B cell (primary cell): ENCODE measurements at regions not wholly inside any gene's neighbourhood (a gene's known extent, or its start where the extent isn't known, plus 50 kb on each side); places are given as distances from the start of the nearest gene placed in this dataset.

Experiments used
- ATAC-seq: fragments of 200-7000 bp; cut with Tn5 transposase; one replicate; pipeline ENCODE4 v1.10.0; 2021; ENCODE audit warnings: low read depth, mild to moderate bottlenecking, moderate number of reproducible peaks, moderate library complexity
- CTCF ChIA-PET: fragments of 350-600 bp; sonication (Branson Sonifier 250); formaldehyde crosslinking; loops from one replicate; lab custom pipeline; 2021; ENCODE audit warnings: antibody characterized with exemption, inconsistent platforms; lab: Charles Lee
- POLR2A ChIA-PET: fragments of 350-600 bp; sonication (Branson Sonifier 250); formaldehyde crosslinking; loops from one replicate; lab custom pipeline; 2021; ENCODE audit warnings: antibody characterized with exemption; lab: Charles Lee
- DNase-seq: peaks from one replicate; pipeline ENCODE4 v3.0.0; 2013
- H2AFZ ChIP-seq: 2 replicates; pipeline ENCODE4 v1.6.1; 2012; ENCODE audit warnings: mild to moderate bottlenecking, low read depth, low read length; ENCODE audit not compliant: insufficient read depth, poor library complexity, severe bottlenecking
- H3K27ac ChIP-seq, 2 donors: 1 replicate in 1 of 2; 2 replicates in 1 of 2; pipeline ENCODE4 v1.5.1; 2012 to 2013; ENCODE audit warnings: low read length in 2 of 2, mild to moderate bottlenecking in 2 of 2, moderate library complexity in 1 of 2
- H3K27me3 ChIP-seq, 4 experiments: fragments of 200-600 bp in 1 of 4; sonication (generic) in 1 of 4; replicated peaks in 1 of 4; 1 replicate in 2 of 4; 2 replicates in 2 of 4; pipeline versions ENCODE4 v1.6.1 to v1.7.0; 2013 to 2016; ENCODE audit warnings: low read length in 3 of 4, mild to moderate bottlenecking in 2 of 4, mixed read lengths in 1 of 4, moderate library complexity in 1 of 4; ENCODE audit not compliant: insufficient read depth in 4 of 4, control insufficient read depth in 3 of 4; ENCODE audit errors: control extremely low read depth in 1 of 4
- H3K36me3 ChIP-seq, 2 experiments: replicated peaks in 1 of 2; 1 replicate in 1 of 2; 2 replicates in 1 of 2; pipeline versions ENCODE4 v1.6.1 to v1.7.1; 2013; ENCODE audit warnings: low read length in 1 of 2; ENCODE audit not compliant: insufficient read depth in 2 of 2, control insufficient read depth in 1 of 2; ENCODE audit errors: control extremely low read depth in 1 of 2, extremely low read depth in 1 of 2
- H3K4me1 ChIP-seq, 2 donors: fragments of 200-600 bp in 1 of 2; sonication (generic) in 1 of 2; 1 replicate in 1 of 2; 2 replicates in 1 of 2; pipeline versions ENCODE4 v1.5.1 to v1.6.1; 2013 to 2017; ENCODE audit warnings: low read length in 2 of 2; ENCODE audit not compliant: control insufficient read depth in 2 of 2, insufficient read depth in 2 of 2
- H3K4me2 ChIP-seq: replicated peaks from 2 replicates; pipeline ENCODE3; 2012; ENCODE audit warnings: mild to moderate bottlenecking, low read depth, low read length; ENCODE audit not compliant: poor library complexity, severe bottlenecking
- H3K4me3 ChIP-seq, 5 experiments: fragments of 200-600 bp in 1 of 5; sonication (generic) in 1 of 5; 1 replicate in 3 of 5; 2 replicates in 2 of 5; pipeline versions ENCODE4 v1.5.1 to v1.7.0; 2011 to 2016; ENCODE audit warnings: low read length in 4 of 5, mild to moderate bottlenecking in 4 of 5, low read depth in 2 of 5, control low read depth in 1 of 5, moderate library complexity in 1 of 5; ENCODE audit not compliant: insufficient read depth in 1 of 5; ENCODE audit errors: control extremely low read depth in 1 of 5, extremely low read depth in 1 of 5
- H3K79me2 ChIP-seq: fragments of 200-600 bp; sonication (generic); one replicate; pipeline ENCODE4 v1.6.0; 2016; ENCODE audit warnings: low read length; ENCODE audit not compliant: control insufficient read depth, insufficient read depth
- H3K9ac ChIP-seq: fragments of 200-600 bp; sonication (generic); 2 replicates; pipeline ENCODE4 v1.6.1; 2017; ENCODE audit warnings: mild to moderate bottlenecking, low read length, moderate library complexity
- H3K9me3 ChIP-seq, 3 donors: one replicate each; pipeline versions ENCODE4 v1.6.1 to v1.7.1; 2013; ENCODE audit warnings: low read length in 2 of 3; ENCODE audit not compliant: control insufficient read depth in 2 of 3, insufficient read depth in 1 of 3; ENCODE audit errors: control extremely low read depth in 1 of 3
- H4K20me1 ChIP-seq: 2 replicates; pipeline ENCODE4 v1.6.0; 2012; ENCODE audit warnings: mild to moderate bottlenecking, low read length; ENCODE audit not compliant: insufficient read depth, control insufficient read depth, poor library complexity, severe bottlenecking
- H3K27ac Mint-ChIP-seq: one replicate; pipeline ENCODE4 v1.8.0; 2021; ENCODE audit warnings: mixed read lengths
- H3K27me3 Mint-ChIP-seq: one replicate; pipeline ENCODE4 v1.8.0; 2021; ENCODE audit warnings: mixed read lengths
- H3K4me1 Mint-ChIP-seq: one replicate; pipeline ENCODE4 v1.8.0; 2021; ENCODE audit warnings: mixed read lengths
- H3K4me3 Mint-ChIP-seq: one replicate; pipeline ENCODE4 v1.8.0; 2021; ENCODE audit warnings: mixed read lengths
- H3K9me3 Mint-ChIP-seq: one replicate; pipeline ENCODE4 v1.8.0; 2022; ENCODE audit warnings: mixed read lengths; ENCODE audit not compliant: insufficient read depth
- EZH2 ChIP-seq: IDR thresholded peaks from 2 replicates; pipeline ENCODE4 v1.6.1; 2012; ENCODE audit warnings: borderline replicate concordance, low read depth, mild to moderate bottlenecking, moderate library complexity, low read length; ENCODE audit not compliant: insufficient read depth, poor library complexity, severe bottlenecking
- WGBS: methylation state at CpG from one replicate; pipeline ENCODE4 v1.1.5; 2013; ENCODE audit warnings: missing lambda C conversion rate; ENCODE audit not compliant: insufficient coverage; 5-methylcytosine and 5-hydroxymethylcytosine counted together
- intact Hi-C: fragments of 100-400 bp; cut with micrococcal nuclease; formaldehyde crosslinking; loops from one replicate; pipeline ENCODE4 v1.10.0; 2022
- TF ChIP-seq, protein P1 (sequence below): fragments of 200-600 bp; IDR thresholded peaks from one replicate; pipeline ENCODE4 v1.8.0; 2022; ENCODE audit warnings: antibody characterized with exemption, mild to moderate bottlenecking

DNA sequence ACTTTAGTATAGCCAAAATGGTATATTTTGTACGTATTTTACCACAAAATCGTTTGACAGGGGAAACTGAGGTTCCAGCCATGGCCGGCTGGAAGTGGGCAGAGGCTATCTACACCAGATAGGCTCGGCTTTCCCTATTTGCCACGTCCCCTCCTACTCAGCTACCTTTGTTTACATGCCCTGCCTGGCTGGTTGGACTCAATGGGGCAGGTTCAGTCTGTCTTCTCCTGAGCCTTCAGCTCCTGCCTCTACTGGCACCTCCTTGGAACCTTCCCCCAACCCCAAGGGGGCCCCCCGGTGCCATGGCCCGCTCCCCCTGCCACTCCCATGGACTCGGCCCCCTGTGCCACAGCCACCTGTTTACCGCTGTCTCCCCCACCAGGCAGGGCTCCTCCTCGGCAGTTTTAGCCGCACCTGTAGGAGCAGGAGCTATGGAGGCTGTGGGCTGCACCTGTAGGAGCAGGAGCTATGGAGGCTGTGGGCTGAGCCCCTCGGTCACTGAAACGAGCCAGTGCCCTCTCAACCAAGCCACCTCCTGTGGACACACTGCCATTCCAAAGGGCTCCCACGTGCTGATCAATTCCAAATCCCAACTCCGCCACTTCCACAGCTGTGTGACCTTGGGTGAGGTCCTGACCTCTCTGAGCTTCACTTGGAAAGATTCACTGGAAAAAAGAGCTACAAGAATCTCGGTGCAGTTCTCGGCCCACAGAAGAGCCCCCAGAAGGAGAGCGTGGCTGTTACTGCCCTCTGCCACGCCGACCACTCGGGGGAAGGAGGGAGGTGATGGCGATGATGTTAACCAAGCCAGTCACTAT, 62.2 kb downstream of the NCOR2 start:
- CTCF ChIA-PET: interaction anchor here (1.0 kb wide), 1 partner anchor 12 kb away, joined by 3 read pairs; no protein-coding TSS in a partner anchor
- peaks cover 44% of the 10 kb centered on the region for H3K4me1 Mint-ChIP-seq
- Histone ChIP-seq H3K27ac (no peak overlapping the region), H3K4me1 (peaks cover 13 to 22% of the 10 kb centered on the region in 2 donors), H3K27me3 (no peaks in the 10 kb centered on the region), H3K79me2 (peaks cover 97% of the 10 kb centered on the region), H3K9ac (no peak overlapping the region), H3K36me3 (peaks cover 0 to 4% of the 10 kb centered on the region in 2 experiments), H2AFZ (no peak overlapping the region), H3K4me2 (no peak overlapping the region), H3K9me3 (no peaks in the 10 kb centered on the region), H3K4me3 (no peak overlapping the region), H4K20me1 (peaks cover 96% of the 10 kb centered on the region)
- no peaks in the 10 kb centered on the region for H3K9me3 Mint-ChIP-seq
- no peak for DNase-seq
- no peak overlapping the region for H3K27ac Mint-ChIP-seq
- POLR2A ChIA-PET: interaction anchor here (1.7 kb wide), 1 partner anchor 39 kb away, joined by 4 read pairs; no protein-coding TSS in a partner anchor
- ATAC-seq: no peak
- intact Hi-C loops: no loop called here
- WGBS: 91% methylated on average over 16 of the region's 22 CpGs
- no peaks in the 10 kb centered on the region for H3K27me3 Mint-ChIP-seq
- TF ChIP-seq EZH2: no peak
- TF ChIP-seq, protein P1, sequence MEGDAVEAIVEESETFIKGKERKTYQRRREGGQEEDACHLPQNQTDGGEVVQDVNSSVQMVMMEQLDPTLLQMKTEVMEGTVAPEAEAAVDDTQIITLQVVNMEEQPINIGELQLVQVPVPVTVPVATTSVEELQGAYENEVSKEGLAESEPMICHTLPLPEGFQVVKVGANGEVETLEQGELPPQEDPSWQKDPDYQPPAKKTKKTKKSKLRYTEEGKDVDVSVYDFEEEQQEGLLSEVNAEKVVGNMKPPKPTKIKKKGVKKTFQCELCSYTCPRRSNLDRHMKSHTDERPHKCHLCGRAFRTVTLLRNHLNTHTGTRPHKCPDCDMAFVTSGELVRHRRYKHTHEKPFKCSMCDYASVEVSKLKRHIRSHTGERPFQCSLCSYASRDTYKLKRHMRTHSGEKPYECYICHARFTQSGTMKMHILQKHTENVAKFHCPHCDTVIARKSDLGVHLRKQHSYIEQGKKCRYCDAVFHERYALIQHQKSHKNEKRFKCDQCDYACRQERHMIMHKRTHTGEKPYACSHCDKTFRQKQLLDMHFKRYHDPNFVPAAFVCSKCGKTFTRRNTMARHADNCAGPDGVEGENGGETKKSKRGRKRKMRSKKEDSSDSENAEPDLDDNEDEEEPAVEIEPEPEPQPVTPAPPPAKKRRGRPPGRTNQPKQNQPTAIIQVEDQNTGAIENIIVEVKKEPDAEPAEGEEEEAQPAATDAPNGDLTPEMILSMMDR: no peak
- no peak overlapping the region for H3K4me3 Mint-ChIP-seq
